ENCODE measurements at regions not wholly inside any gene's neighbourhood (a gene's known extent, or its start where the extent isn't known, plus 50 kb on each side); places are given as distances from the start of the nearest gene placed in this dataset.

GRCh38 chr7:142389544-142389943 lies 131.7 kb upstream of the PRSS58 start:
- TF ChIP-seq CTCF (IDR thresholded peaks at IDR 0.05; ENCODE audit: low read depth, low read length), result no peak
- H3K4me3 ChIP-seq (ENCODE audit: low read depth, low read length), result no peak overlapping the region

- TF ChIP-seq CTCF (IDR thresholded peaks at IDR 0.05; ENCODE audit: low read depth, low read length), result peak; percentile 88
- H3K4me3 ChIP-seq (ENCODE audit: low read depth, low read length), result no peak overlapping the region
Measured at GRCh38 chr7:142385491-142386340, 127.9 kb upstream of the PRSS58 start.

- TF ChIP-seq CTCF (IDR thresholded peaks at IDR 0.05; ENCODE audit: low read depth, low read length), result no peak
- H3K4me3 ChIP-seq (ENCODE audit: low read depth, low read length), result no peak overlapping the region
Measured at GRCh38 chr7:142384493-142384922, 126.7 kb upstream of the PRSS58 start.

- H3K4me3 ChIP-seq (ENCODE audit: low read depth, low read length), result no peak overlapping the region
- no peak for TF ChIP-seq CTCF (IDR thresholded peaks at IDR 0.05; ENCODE audit: low read depth, low read length)
Measured at GRCh38 chr7:142383841-142384492, 126.1 kb upstream of the PRSS58 start.

GRCh38 chr7:142381727-142382390 lies 124.0 kb upstream of the PRSS58 start:
- no peak for TF ChIP-seq CTCF (IDR thresholded peaks at IDR 0.05; ENCODE audit: low read depth, low read length)
- H3K4me3 ChIP-seq (ENCODE audit: low read depth, low read length), result no peak overlapping the region

GRCh38 chr7:142380069-142380468 lies 122.2 kb upstream of the PRSS58 start:
- no peak overlapping the region for H3K4me3 ChIP-seq (ENCODE audit: low read depth, low read length)
- TF ChIP-seq CTCF (IDR thresholded peaks at IDR 0.05; ENCODE audit: low read depth, low read length), result no peak
